Fibroblast of skin of right quadriceps (primary cell): ENCODE measurements at regions not wholly inside any gene's neighbourhood (a gene's known extent, or its start where the extent isn't known, plus 50 kb on each side); places are given as distances from the start of the nearest gene placed in this dataset.

Experiments used
- DNase-seq: peaks from one replicate; pipeline ENCODE4 v3.0.0-alpha.2; 2013

GRCh38 chr1:234683861-234684632, 74.1 kb upstream of the IRF2BP2 start:
- peak; percentile 53 for DNase-seq

- no peak for DNase-seq
Measured at GRCh38 chr1:234683127-234683860, 73.3 kb upstream of the IRF2BP2 start.

GRCh38 chr1:234681990-234682389, 72.0 kb upstream of the IRF2BP2 start:
- no peak for DNase-seq

- DNase-seq: no peak
Measured at GRCh38 chr1:234681065-234681464, 71.1 kb upstream of the IRF2BP2 start.

- no peak for DNase-seq
Measured at GRCh38 chr1:234680331-234680904, 70.4 kb upstream of the IRF2BP2 start.

- DNase-seq: peak; percentile 76
Measured at GRCh38 chr1:234676103-234676594, 66.2 kb upstream of the IRF2BP2 start.

- no peak for DNase-seq
Measured at GRCh38 chr1:234675572-234675971, 65.6 kb upstream of the IRF2BP2 start.

- no peak for DNase-seq
Measured at GRCh38 chr1:234675006-234675405, 65.0 kb upstream of the IRF2BP2 start.

- no peak for DNase-seq
Measured at GRCh38 chr1:234674218-234674815, 64.3 kb upstream of the IRF2BP2 start.

GRCh38 chr1:234672349-234673135, 62.6 kb upstream of the IRF2BP2 start:
- DNase-seq: no peak

GRCh38 chr1:234670967-234671626, 61.1 kb upstream of the IRF2BP2 start:
- DNase-seq: no peak

- no peak for DNase-seq
Measured at GRCh38 chr1:234669499-234669898, 59.5 kb upstream of the IRF2BP2 start.

GRCh38 chr1:234668577-234668955, 58.6 kb upstream of the IRF2BP2 start:
- no peak for DNase-seq

GRCh38 chr1:234667600-234668576, 57.9 kb upstream of the IRF2BP2 start:
- no peak for DNase-seq

- DNase-seq: no peak
Measured at GRCh38 chr1:234666761-234667160, 56.8 kb upstream of the IRF2BP2 start.

GRCh38 chr1:234665975-234666605, 56.1 kb upstream of the IRF2BP2 start:
- no peak for DNase-seq

- no peak for DNase-seq
Measured at GRCh38 chr1:234662148-234662547, 52.2 kb upstream of the IRF2BP2 start.

- no peak for DNase-seq
Measured at GRCh38 chr1:234661317-234661928, 51.4 kb upstream of the IRF2BP2 start.

GRCh38 chr1:234660536-234661316, 50.7 kb upstream of the IRF2BP2 start:
- no peak for DNase-seq
